Fibroblast of lung (primary cell): ENCODE measurements at regions not wholly inside any gene's neighbourhood (a gene's known extent, or its start where the extent isn't known, plus 50 kb on each side); places are given as distances from the start of the nearest gene placed in this dataset.

Source experiments
- EZH2 ChIP-seq: IDR thresholded peaks from 2 replicates; pipeline ENCODE4 v1.5.1; 2012; ENCODE audit warnings: low read length, control low read depth, mild to moderate bottlenecking; ENCODE audit errors: missing control alignments
- TF ChIP-seq, protein P1 (sequence below), 2 donors: IDR thresholded peaks in 1 of 2; conservative IDR thresholded peaks in 1 of 2; 1 replicate in 1 of 2; 2 replicates in 1 of 2; pipeline ENCODE4 v1.5.1; 2011 to 2012; ENCODE audit warnings: low read length in 2 of 2, control low read depth in 1 of 2, inconsistent platforms in 1 of 2, low read depth in 1 of 2, mild to moderate bottlenecking in 1 of 2

DNA sequence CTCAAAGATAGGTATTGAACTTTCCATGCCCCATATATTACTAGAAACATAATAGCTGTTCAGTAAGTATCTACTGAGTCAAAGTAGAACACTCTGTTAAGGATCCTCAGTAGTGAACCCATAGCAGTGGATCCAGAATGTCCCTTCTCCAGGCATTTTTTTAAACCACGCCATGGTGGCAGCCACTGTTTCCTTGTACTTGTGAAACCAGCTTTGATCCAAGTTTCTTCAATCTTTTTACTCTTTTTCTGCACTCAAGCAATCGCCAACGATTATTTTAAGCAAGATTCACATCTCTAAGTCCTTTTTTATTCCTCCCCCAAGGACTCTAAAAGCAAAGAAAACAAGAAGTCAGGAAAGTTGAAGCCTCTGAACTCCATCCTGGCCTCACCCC lies 291.2 kb upstream of the SLC14A2 start:
- TF ChIP-seq, protein P1, sequence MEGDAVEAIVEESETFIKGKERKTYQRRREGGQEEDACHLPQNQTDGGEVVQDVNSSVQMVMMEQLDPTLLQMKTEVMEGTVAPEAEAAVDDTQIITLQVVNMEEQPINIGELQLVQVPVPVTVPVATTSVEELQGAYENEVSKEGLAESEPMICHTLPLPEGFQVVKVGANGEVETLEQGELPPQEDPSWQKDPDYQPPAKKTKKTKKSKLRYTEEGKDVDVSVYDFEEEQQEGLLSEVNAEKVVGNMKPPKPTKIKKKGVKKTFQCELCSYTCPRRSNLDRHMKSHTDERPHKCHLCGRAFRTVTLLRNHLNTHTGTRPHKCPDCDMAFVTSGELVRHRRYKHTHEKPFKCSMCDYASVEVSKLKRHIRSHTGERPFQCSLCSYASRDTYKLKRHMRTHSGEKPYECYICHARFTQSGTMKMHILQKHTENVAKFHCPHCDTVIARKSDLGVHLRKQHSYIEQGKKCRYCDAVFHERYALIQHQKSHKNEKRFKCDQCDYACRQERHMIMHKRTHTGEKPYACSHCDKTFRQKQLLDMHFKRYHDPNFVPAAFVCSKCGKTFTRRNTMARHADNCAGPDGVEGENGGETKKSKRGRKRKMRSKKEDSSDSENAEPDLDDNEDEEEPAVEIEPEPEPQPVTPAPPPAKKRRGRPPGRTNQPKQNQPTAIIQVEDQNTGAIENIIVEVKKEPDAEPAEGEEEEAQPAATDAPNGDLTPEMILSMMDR (conservative IDR thresholded peaks at IDR 0.05 in 1 of 2, IDR thresholded peaks at IDR 0.05 in 1 of 2; ENCODE audit: low read depth in 1 of 2, low read length in 2 of 2), result no peak
- TF ChIP-seq EZH2, result no peak
